Stomach (tissue), 8 donors: ENCODE measurements at regions not wholly inside any gene's neighbourhood (a gene's known extent, or its start where the extent isn't known, plus 50 kb on each side); places are given as distances from the start of the nearest gene placed in this dataset.

ENCODE experiments used
- DNase-seq, 2 donors: peaks; one replicate each; pipeline versions ENCODE4 v3.0.0 to v3.0.0-alpha.2; 2013 to 2019
- H3K27ac ChIP-seq, 5 donors: fragments of 200-600 bp in 4 of 5; sonication (generic) in 4 of 5; one replicate each; pipeline ENCODE4 v1.5.1; 2013 to 2019; ENCODE audit warnings: mild to moderate bottlenecking in 1 of 5, moderate library complexity in 1 of 5
- H3K27me3 ChIP-seq, 3 donors: fragments of 200-600 bp; sonication (generic); one replicate each; pipeline ENCODE4 v1.5.1; 2017 to 2019; ENCODE audit warnings: mixed run types in 1 of 3
- H3K36me3 ChIP-seq, 4 donors: fragments of 200-600 bp; sonication (generic); 1 replicate in 3 of 4; 2 replicates in 1 of 4; pipeline ENCODE4 v1.5.1; 2016 to 2019
- H3K4me1 ChIP-seq, 4 donors: fragments of 200-600 bp; sonication (generic); one replicate each; pipeline ENCODE4 v1.5.1; 2016 to 2019
- H3K4me3 ChIP-seq, 4 donors: fragments of 200-600 bp; sonication (generic) in 3 of 4; one replicate each; pipeline ENCODE4 v1.5.1; 2016 to 2019; ENCODE audit warnings: mild to moderate bottlenecking in 1 of 4
- H3K9me3 ChIP-seq, 4 donors: fragments of 200-600 bp; sonication (generic); one replicate each; pipeline ENCODE4 v1.5.1; 2016 to 2019
- EP300 ChIP-seq: sonication (generic); formaldehyde crosslinking; IDR thresholded peaks from one replicate; pipeline ENCODE4 v1.6.1; 2017; ENCODE audit warnings: antibody characterized with exemption
- POLR2A ChIP-seq, 4 donors: fragments of 450-650 bp; IDR thresholded peaks; one replicate each; pipeline ENCODE4 v1.6.1; 2016; ENCODE audit warnings: antibody characterized with exemption in 4 of 4, control low read depth in 2 of 4, mild to moderate bottlenecking in 1 of 4, moderate library complexity in 1 of 4
- POLR2AphosphoS5 ChIP-seq, 3 donors: sonication (generic); formaldehyde crosslinking; IDR thresholded peaks; one replicate each; pipeline ENCODE4 v1.6.1; 2016; ENCODE audit warnings: antibody characterized with exemption in 3 of 3
- WGBS, 5 donors: extraction: QIAGEN DNeasy Blood & Tissue Kit in 3 of 5; methylation state at CpG; one replicate each; pipeline versions ENCODE4 v1.1.5 to v1.1.7; 2013 to 2018; 5-methylcytosine and 5-hydroxymethylcytosine counted together
- intact Hi-C: fragments of 100-400 bp; cut with DNase I; formaldehyde crosslinking; loops from one replicate; pipeline ENCODE4 v1.15.1; 2023; ENCODE audit warnings: low total_unique reads
- small RNA-seq, 4 donors: library from RNA; depleted of rRNA; stranded (forward); fragments of <200 nt; gene quantifications; one replicate each; pipeline ENCODE3, GENCODE V24; 2016
- TF ChIP-seq, protein P1 (sequence below), 7 experiments: fragments of 450-650 bp in 4 of 7; fragments of 200-600 bp in 3 of 7; sonication (generic) in 3 of 7; IDR thresholded peaks; one replicate each; pipeline ENCODE4 v1.5.1; 2016 to 2019; ENCODE audit warnings: antibody characterized with exemption in 7 of 7, control low read depth in 2 of 7, mild to moderate bottlenecking in 1 of 7
- donor health status: healthy with polysubstance abuse.
- donor health status: Bipolar disorder and iron deficiency.
- donor health status: healthy.

GRCh38 chr6:114404339-114404955 is 61.6 kb upstream of the HS3ST5 start:
- intact Hi-C loops: no loop called here
- H3K4me1 ChIP-seq: no peaks in the 10 kb centered on the region

GRCh38 chr6:114403858-114404257 is 61.0 kb upstream of the HS3ST5 start:
- Histone ChIP-seq H3K27me3 (no peaks in the 10 kb centered on the region), H3K4me3 (no peak overlapping the region), H3K27ac (no peak overlapping the region), H3K4me1 (no peaks in the 10 kb centered on the region), H3K9me3 (no peaks in the 10 kb centered on the region), H3K36me3 (no peaks in the 10 kb centered on the region)
- intact Hi-C loops: no loop called here
- TF ChIP-seq EP300 (no peak), POLR2A (IDR thresholded peaks at IDR 0.05) (no peak), POLR2AphosphoS5 (IDR thresholded peaks at IDR 0.05) (no peak)
- TF ChIP-seq, protein P1, sequence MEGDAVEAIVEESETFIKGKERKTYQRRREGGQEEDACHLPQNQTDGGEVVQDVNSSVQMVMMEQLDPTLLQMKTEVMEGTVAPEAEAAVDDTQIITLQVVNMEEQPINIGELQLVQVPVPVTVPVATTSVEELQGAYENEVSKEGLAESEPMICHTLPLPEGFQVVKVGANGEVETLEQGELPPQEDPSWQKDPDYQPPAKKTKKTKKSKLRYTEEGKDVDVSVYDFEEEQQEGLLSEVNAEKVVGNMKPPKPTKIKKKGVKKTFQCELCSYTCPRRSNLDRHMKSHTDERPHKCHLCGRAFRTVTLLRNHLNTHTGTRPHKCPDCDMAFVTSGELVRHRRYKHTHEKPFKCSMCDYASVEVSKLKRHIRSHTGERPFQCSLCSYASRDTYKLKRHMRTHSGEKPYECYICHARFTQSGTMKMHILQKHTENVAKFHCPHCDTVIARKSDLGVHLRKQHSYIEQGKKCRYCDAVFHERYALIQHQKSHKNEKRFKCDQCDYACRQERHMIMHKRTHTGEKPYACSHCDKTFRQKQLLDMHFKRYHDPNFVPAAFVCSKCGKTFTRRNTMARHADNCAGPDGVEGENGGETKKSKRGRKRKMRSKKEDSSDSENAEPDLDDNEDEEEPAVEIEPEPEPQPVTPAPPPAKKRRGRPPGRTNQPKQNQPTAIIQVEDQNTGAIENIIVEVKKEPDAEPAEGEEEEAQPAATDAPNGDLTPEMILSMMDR (IDR thresholded peaks at IDR 0.05): no peak
- no peak for DNase-seq
- 79 to 93% (median 84%) methylated on average over 1 of the region's 1 CpG for WGBS, 5 donors

More at GRCh38 chr6:114404339-114404955, 61.6 kb upstream of the HS3ST5 start:
- TF ChIP-seq EP300 (no peak), POLR2A (IDR thresholded peaks at IDR 0.05) (no peak), POLR2AphosphoS5 (IDR thresholded peaks at IDR 0.05) (no peak)
- TF ChIP-seq, protein P1 (IDR thresholded peaks at IDR 0.05): no peak
- DNase-seq: no peak
- H3K9me3 ChIP-seq: no peaks in the 10 kb centered on the region
- no peak overlapping the region for H3K4me3 ChIP-seq
- no peaks in the 10 kb centered on the region for H3K36me3 ChIP-seq
- no peaks in the 10 kb centered on the region for H3K27me3 ChIP-seq
- H3K27ac ChIP-seq: no peak overlapping the region
- WGBS, 5 donors: 71 to 90% (median 84%) methylated on average over 1 of the region's 1 CpG

DNA sequence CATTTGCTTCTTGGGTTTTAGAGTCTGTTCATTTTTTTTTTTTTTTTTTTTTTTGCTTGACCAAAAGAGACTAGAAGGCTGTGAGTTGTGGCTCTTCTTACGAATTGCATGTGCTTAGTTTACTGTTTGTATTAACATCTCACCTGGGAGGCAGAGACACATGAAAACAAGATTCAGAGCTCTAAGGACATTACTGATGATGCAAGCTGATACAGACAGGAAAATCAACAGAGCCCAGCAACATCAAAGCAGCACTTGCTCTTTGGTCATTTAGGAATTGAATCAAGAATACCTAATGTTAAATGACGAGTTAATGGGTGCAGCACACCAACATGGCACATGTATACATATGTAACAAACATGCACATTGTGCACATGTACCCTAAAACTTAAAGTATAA is 55.7 kb upstream of the HS3ST5 start:
- Histone ChIP-seq H3K27ac (no peak overlapping the region), H3K9me3 (no peaks in the 10 kb centered on the region), H3K4me1 (no peaks in the 10 kb centered on the region), H3K36me3 (no peaks in the 10 kb centered on the region), H3K27me3 (no peaks in the 10 kb centered on the region), H3K4me3 (no peak overlapping the region)
- no peak for DNase-seq
- TF ChIP-seq, protein P1 (IDR thresholded peaks at IDR 0.05): no peak
- TF ChIP-seq EP300: no peak
- TF ChIP-seq POLR2AphosphoS5 (IDR thresholded peaks at IDR 0.05): no peak
- TF ChIP-seq POLR2A (IDR thresholded peaks at IDR 0.05): no peak
- 41 to 68% (median 58%) methylated on average over 2 of the region's 2 CpGs for WGBS, 5 donors
- intact Hi-C loops: no loop called here

Small RNA genes lying in the stretch of these regions (small RNA-seq; reads per million reads assigned to genes)
- gene AL606845.1: 0 reads per million in 4 donors
- 0 reads per million in 4 donors for gene RNU6-475P
